ENCODE measurements at regions not wholly inside any gene's neighbourhood (a gene's known extent, or its start where the extent isn't known, plus 50 kb on each side); places are given as distances from the start of the nearest gene placed in this dataset.

- no peak for TF ChIP-seq FOXP2 (optimal IDR thresholded peaks at IDR 0.05; ENCODE audit: borderline replicate concordance, extremely low read depth, extremely low read length, insufficient read depth)
- TF ChIP-seq REST (IDR thresholded peaks at IDR 0.05; ENCODE audit: insufficient read depth in 1 of 2, low read depth in 2 of 2, low read length in 2 of 2): no peak
Observed at GRCh38 chr5:16304846-16305245, 125.3 kb upstream of the MARCHF11 start.
